GM21367 (cell line): ENCODE measurements at regions not wholly inside any gene's neighbourhood (a gene's known extent, or its start where the extent isn't known, plus 50 kb on each side); places are given as distances from the start of the nearest gene placed in this dataset.

Experiments
- ATAC-seq: cut with Tn5 transposase; IDR thresholded peaks from one replicate; pipeline ENCODE4 v1.9.1; 2021; ENCODE audit not compliant: unreplicated experiment

- no peak for ATAC-seq
These were observed 539.2 kb downstream of the ETS1 start for GRCh38 chr11:128048121-128048520.

- ATAC-seq = no peak
These were observed 540.3 kb downstream of the ETS1 start for GRCh38 chr11:128047026-128047425.

GRCh38 chr11:128046213-128046612 lies 541.1 kb downstream of the ETS1 start:
- ATAC-seq = no peak

- ATAC-seq = no peak
These were observed 542.1 kb downstream of the ETS1 start for GRCh38 chr11:128045094-128045725.

- ATAC-seq = no peak
These were observed 545.0 kb downstream of the ETS1 start for GRCh38 chr11:128042290-128042751.

- no peak for ATAC-seq
These were observed 546.8 kb downstream of the ETS1 start for GRCh38 chr11:128040603-128041002.

GRCh38 chr11:128039140-128040021 lies 548.0 kb downstream of the ETS1 start:
- ATAC-seq = peak; percentile 95

- no peak for ATAC-seq
These were observed 550.7 kb downstream of the ETS1 start for GRCh38 chr11:128036556-128037093.

- no peak for ATAC-seq
These were observed 551.4 kb downstream of the ETS1 start for GRCh38 chr11:128036006-128036405.

GRCh38 chr11:128031538-128032134 lies 555.7 kb downstream of the ETS1 start:
- peak; percentile 89 for ATAC-seq

GRCh38 chr11:128029219-128029722 lies 558.1 kb downstream of the ETS1 start:
- no peak for ATAC-seq

GRCh38 chr11:128026596-128026995 lies 560.8 kb downstream of the ETS1 start:
- ATAC-seq = no peak

GRCh38 chr11:128022761-128023160 lies 564.6 kb downstream of the ETS1 start:
- no peak for ATAC-seq

- no peak for ATAC-seq
These were observed 565.4 kb downstream of the ETS1 start for GRCh38 chr11:128022007-128022368.

GRCh38 chr11:128021349-128022006 lies 565.9 kb downstream of the ETS1 start:
- no peak for ATAC-seq

- no peak for ATAC-seq
These were observed 568.7 kb downstream of the ETS1 start for GRCh38 chr11:128018692-128019091.

- no peak for ATAC-seq
These were observed 581.8 kb downstream of the ETS1 start for GRCh38 chr11:128005562-128005961.

- no peak for ATAC-seq
These were observed 588.9 kb downstream of the ETS1 start for GRCh38 chr11:127998421-127998820.

- ATAC-seq = no peak
These were observed 589.8 kb downstream of the ETS1 start for GRCh38 chr11:127997594-127997993.

GRCh38 chr11:127996825-127997224 lies 590.5 kb downstream of the ETS1 start:
- ATAC-seq = no peak

GRCh38 chr11:127995921-127996320 lies 591.4 kb downstream of the ETS1 start:
- no peak for ATAC-seq
